Choroid plexus epithelial cell (primary cell): ENCODE measurements at regions not wholly inside any gene's neighbourhood (a gene's known extent, or its start where the extent isn't known, plus 50 kb on each side); places are given as distances from the start of the nearest gene placed in this dataset.
A peak's percentile ranks its signal among the peaks of the same experiment; 100 is the strongest.
"Not testable (repeated sequence)": the region's sequence is repeated elsewhere in the genome, so short reads cannot be mapped to it uniquely, and the experiment has no call there.

Experiments
- DNase-seq: peaks from one replicate; pipeline ENCODE4 v3.0.0-alpha.2; 2010; ENCODE audit warnings: low read depth
- H3K4me3 ChIP-seq: 2 replicates; pipeline ENCODE4 v1.5.1; 2011; ENCODE audit warnings: low read depth, mild to moderate bottlenecking, control low read depth, low read length, moderate library complexity
- CTCF ChIP-seq: conservative IDR thresholded peaks from 2 replicates; pipeline ENCODE4 v1.5.1; 2011; ENCODE audit warnings: low read depth, mild to moderate bottlenecking, control low read depth, inconsistent platforms, low read length, moderate library complexity

DNA sequence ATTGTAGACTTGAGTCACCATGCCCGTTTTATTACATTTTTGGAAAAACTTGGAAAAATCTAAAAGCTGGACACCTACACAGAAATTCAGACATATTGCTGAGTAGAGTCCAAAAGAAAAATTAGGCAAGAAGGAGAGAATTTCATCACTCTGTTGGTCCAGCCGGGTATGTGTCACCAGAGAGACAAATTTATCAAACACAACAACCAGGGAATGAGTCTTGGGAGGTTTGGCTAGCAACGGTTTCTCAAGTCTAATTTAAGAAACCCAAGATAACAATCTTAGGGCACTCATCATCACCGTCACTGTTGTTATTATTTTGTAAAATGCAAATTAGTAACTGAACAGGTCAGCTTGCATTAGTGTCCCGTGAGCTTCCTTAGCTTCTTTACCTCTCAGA lies 197.5 kb upstream of the C2CD4B start:
- TF ChIP-seq CTCF = no peak
- no peak overlapping the region for H3K4me3 ChIP-seq
- peak; percentile 35 for DNase-seq

DNA sequence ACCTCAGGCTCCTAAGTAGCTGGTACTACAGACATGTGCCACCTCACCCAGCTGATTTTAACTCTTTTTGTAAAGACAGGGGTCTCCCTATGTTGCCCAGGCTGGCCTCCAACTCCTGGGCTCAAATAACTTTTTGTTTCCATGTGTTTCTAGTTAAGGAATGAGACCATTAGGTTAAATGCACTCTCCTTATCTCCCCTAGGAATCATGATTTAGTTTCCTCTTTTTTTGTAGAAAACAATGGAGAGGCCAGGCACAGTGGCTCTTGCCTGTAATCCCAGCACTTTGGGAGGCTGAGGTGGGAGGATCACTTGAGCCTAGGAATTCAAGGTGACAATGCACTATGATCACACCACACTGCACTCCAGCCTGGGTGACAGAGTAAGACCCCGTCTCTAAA lies 198.8 kb upstream of the C2CD4B start:
- DNase-seq = no peak
- TF ChIP-seq CTCF = no peak
- H3K4me3 ChIP-seq = no peak overlapping the region

GRCh38 chr15:62365795-62366442 lies 200.8 kb upstream of the C2CD4B start:
- H3K4me3 ChIP-seq = no peak overlapping the region
- DNase-seq = no peak
- TF ChIP-seq CTCF = no peak

DNA sequence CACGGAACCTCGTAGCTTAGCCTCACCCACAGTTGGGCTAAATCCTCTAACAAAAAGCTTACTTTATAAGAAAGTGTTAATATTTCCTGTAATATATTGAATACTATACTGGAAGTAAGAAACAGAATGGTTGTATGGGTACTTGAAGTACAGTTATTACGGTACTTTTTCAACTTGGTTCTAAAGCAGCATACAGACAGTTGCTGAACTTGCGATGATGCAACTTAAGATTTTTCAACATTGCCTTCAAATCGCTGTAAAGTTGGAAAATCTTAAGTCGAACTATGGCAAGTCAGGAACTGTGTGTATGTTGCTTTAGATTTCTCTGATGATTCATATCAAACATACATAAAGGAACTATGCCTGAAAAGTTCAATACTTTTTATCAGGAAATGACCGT lies 204.4 kb upstream of the C2CD4B start:
- no peak for TF ChIP-seq CTCF
- H3K4me3 ChIP-seq = no peak overlapping the region
- DNase-seq = no peak

GRCh38 chr15:62371683-62372082 lies 206.6 kb upstream of the C2CD4B start:
- not testable (repeated sequence) for DNase-seq, H3K4me3 ChIP-seq

- no peak overlapping the region for H3K4me3 ChIP-seq
- no peak for TF ChIP-seq CTCF
- no peak for DNase-seq
These were observed 212.8 kb upstream of the C2CD4B start for GRCh38 chr15:62377736-62378480.

- no peak for TF ChIP-seq CTCF
- no peak overlapping the region for H3K4me3 ChIP-seq
- no peak for DNase-seq
These were observed 213.8 kb upstream of the C2CD4B start for GRCh38 chr15:62378772-62379498.
